HG03439 (cell line): ENCODE measurements at regions not wholly inside any gene's neighbourhood (a gene's known extent, or its start where the extent isn't known, plus 50 kb on each side); places are given as distances from the start of the nearest gene placed in this dataset.
"Not testable (repeated sequence)": the region's sequence is repeated elsewhere in the genome, so short reads cannot be mapped to it uniquely, and the experiment has no call there.

Source experiments
- ATAC-seq: cut with Tn5 transposase; IDR thresholded peaks from one replicate; pipeline ENCODE4 v1.9.1; 2021; ENCODE audit warnings: mild to moderate bottlenecking, moderate library complexity; ENCODE audit not compliant: unreplicated experiment

GRCh38 chr1:181170194-181170593 is 81.7 kb downstream of the IER5 start:
- ATAC-seq: no peak

- no peak for ATAC-seq
Measured at GRCh38 chr1:181172082-181172481, 83.6 kb downstream of the IER5 start.

DNA sequence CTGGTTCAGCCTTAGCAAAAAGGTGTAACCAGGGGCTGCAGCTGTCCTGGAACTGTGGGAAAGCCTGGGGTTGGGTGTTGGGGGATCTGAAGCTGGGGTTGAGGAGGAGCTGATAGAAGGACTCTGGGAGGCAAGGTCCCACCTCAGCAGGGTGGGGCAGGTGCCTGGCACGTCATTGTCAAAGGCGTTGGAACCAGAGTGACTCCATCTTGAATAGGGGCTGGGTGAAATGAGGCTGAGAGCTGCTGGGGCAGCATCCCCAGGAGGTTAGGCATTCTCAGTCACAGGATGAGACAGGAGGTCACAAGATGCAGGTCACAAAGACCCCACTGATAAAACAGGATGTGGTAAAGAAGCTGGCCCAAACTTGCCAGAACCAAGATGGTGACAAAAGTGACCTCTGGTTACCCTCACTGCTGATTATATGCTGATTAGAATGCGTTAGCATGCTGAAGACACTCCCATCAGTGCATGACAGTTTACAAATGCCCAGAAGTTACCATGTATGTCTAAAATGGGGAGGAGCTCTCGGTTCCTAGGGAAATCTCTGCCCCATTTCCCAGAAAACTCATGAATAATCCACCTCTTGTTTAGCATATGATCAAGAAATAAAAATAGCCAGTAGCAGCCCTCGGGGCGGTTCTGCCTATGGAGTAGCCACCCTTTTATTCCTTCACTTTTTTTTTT is 85.4 kb downstream of the IER5 start:
- ATAC-seq: no peak

DNA sequence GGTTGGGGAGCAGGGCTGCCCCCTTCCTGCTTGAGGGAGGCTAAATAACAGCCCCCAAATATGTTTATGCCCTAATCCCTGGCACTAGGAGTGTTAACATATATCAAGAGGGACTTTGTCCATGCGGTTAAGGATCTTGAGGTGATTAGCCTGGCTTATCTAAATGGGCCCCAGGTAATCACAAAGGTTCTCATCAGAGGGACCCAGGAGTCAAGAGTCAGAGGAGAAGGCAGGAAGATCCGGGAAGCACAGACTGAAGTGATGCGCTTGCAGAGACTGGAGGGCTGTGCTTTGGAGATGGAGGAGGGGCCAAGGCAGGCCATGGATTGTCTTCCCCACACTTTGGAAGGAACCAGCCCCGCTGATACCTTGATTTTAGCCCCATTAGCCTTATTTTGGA is 86.4 kb downstream of the IER5 start:
- ATAC-seq: no peak

DNA sequence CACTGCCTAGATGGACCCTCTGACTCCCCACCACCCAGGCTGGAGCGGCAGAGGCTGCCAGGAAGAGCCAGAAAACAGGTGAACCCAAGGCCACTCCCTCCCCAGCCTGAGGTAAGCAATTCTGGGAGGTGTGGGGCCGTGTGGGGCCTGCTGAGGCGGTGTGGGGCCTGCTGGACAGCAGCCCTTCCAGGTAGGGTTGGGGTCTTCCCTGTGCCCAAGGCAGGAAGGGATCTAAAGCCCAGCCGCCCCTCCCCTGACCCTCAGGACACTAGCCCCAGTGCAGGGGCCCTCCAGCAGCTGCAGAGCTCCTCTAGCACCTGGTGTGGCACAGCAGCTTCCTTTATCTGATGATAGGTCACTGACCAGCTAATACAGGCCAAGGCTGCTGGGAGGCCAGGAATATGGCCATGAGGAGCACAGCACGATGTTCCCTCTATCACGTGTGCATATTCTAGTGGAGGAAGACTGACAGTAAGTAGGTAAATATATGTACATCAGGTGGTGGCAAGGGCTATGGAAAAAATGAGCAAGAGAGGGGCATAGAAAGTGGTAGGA is 86.9 kb downstream of the IER5 start:
- ATAC-seq: no peak

DNA sequence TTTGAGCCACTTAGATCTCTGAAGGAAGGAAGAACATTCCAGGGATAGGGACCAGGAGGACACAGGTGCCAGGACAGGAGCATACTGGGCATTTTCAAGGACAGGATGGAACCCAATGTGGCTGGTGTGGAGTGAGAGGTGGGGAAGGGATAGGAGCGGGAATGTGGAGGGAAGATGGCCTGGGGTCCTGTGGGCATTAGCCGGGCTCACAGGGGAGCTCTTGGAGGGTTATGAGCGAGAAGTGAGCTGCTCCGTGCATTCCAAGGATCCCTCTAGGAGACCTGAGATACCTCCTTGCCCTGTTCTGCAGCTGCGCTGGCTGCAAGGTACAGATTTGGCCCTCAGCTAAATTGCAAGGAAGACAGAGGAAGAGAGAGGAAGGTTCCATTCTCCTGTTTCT is 87.5 kb downstream of the IER5 start:
- no peak for ATAC-seq

DNA sequence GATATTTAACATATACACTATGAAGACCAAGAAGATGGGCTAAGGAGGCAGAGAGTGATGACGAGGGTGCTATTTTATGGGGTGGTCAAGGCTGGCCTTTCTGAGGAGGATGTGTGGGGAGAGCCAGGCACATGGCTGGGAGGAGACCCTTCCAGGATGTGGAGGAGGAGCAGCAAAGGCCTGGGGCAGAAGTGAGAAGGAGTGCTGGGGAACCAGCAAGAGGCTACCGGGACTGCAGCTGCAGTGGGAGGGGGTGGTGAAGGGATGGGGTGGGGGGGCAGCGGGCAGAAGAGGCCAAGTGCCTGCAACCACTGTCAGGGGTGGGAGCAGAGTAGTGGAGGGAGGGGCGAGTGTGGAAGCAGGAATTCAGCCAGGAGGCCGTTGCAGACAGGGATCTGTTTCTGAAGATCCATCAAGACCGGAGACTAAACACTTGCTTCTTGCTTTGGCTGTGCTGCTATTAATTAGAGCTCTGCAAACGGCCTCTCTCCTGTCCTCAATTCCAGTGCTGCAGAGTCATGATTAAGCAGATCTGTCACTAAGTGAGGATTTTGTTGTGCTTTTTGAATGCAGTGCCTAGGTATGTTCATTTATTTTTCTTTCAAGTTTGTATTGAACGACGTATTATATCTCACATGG is 89.9 kb downstream of the IER5 start:
- ATAC-seq: no peak

- ATAC-seq: no peak
Measured at GRCh38 chr1:181179279-181179986, 90.9 kb downstream of the IER5 start.

DNA sequence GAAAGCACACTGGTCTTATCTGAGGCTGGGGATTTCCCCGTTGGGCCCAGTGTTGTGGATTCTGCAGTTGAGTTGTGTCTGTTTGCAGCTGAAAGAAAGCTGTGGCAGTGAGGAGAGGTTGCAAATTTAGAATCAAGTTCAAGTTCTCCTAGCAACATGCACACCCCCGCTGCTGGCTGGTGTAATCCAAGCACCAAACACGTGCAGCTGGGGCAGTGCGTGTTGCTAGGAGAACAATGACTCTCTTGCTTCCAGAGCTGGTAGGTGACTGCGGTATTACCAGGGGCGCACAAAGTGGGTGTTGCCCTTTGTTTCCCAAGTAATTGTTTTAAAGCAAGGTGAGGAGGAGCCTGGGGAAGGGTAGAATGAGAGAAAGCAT is 91.5 kb downstream of the IER5 start:
- ATAC-seq: no peak

DNA sequence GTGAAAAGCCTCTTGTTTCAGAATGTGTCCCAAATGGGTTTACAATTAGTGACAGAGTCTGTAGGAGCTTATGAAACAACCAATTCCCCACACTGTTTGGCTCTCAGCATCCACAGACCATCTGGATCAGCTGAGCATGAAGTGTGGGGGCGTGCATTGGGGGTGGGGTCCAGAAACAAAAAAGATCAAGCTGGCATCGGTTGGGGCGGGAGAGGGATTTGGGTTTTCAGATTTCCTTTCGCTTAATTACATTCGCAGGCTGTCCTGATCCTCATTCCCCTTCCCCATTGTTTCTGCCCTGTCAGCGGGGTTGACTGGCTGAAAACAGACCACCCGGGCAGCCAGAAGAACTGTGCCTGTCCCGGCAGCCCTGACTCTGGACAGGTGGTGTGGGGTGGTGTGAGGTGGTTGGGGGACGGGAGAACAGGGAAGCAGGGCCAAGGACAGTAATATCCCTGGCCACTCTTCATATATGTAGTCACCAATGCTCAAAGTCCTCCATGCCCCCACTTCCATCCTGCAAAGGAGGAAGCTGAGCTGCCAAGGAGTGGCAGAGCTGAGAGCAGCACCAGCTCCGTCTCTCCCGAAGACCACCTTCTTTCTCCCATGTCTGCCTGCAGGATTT is 92.0 kb downstream of the IER5 start:
- ATAC-seq: no peak

DNA sequence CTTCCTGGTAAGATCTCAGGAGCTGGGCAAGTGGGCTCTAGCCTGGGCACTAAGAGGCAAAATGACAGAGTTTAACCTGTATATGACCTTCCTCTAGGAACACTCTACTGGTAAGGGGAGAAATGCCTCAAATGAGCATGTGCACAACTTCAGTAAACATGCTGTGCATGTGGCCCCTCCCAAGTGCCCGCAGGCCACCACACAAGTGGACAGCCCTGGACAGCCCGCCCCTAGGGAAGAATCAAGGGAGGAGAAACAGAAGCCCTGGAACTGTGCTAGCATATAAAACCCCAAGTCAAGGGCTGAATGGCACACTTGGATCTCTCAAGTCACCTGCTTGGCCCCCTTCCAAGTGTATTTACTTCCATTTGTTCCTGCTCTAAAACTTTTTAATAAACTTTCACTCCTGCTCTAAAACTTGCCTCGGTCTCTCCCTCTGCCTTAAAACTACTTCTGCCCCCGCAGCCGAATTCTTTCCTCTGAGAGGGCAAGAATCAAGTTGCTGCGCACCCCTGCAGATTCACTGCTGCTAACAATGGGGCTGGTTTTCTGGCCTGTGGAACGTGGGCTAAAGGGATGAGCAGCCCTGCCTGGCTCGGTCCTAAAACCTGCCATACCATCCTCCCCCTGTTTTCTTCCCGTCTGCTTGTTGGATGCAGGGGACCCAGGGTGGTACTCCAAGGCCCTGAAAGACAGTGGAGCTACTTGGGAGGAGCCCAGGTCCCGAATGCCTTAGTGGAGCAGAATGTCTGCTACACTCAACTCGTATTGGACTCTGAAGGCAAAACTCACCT is 93.5 kb downstream of the IER5 start:
- no peak for ATAC-seq

DNA sequence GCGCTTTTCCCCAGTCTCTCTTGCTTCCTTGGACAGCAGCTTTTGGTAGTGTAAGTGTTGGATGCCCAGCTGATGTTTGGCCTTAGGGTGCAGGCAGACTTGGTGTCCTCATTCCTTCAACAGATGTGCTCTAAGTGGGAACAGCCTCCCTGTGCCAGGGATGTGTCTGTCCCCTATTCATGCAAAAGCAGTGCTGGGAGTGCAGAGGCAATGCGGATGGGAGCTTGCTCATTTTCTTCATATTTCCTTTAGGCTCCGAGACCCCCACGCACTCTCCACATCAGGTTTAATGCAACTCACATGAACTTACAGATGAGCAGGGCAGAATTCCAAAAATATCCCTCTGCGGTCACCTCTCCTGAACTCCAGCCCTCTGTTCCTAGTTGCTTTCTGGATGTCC is 96.1 kb downstream of the IER5 start:
- ATAC-seq: no peak

DNA sequence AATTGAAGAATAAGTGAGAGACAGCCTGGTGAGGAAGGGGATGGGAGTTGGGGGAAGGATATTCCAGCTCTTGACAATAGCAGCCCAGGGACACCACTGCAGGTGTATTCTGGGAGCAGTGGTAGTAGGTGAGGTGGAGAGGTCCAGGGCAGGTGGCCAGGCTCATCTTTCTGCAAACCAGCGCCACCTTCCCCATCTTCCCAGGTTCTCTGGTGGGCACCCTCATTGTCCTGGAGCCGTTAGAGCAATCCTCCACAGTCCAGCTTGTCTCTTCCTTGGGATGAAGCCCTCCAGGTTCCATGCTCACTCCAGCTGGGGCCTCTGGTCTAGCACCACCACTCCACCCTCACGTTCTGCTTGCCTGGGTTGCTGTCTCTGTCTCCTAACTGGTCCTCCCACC is 97.0 kb downstream of the IER5 start:
- no peak for ATAC-seq

- ATAC-seq: not testable (repeated sequence)
Measured at GRCh38 chr1:181186133-181186532, 97.6 kb downstream of the IER5 start.

GRCh38 chr1:181187337-181188126 is 99.0 kb downstream of the IER5 start:
- no peak for ATAC-seq

DNA sequence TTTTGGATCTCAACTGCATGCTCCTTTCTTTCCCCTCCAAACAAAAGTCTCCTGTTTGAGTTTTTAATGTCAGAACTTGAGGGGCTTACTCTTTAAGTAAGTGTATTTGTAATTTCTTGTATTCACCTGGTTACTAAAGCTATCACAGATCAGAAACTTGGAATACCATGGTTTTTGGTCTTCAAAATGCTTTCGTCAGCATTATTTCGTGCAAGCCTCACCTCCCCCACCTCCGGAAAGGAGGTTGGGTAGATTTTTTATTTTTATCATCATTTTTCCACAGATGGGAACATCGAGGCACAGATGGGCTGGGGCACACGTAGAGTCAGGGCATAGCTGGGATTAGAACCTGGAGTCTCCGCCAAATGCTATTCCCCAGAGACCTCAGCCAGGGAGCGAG is 100.7 kb downstream of the IER5 start:
- ATAC-seq: no peak

DNA sequence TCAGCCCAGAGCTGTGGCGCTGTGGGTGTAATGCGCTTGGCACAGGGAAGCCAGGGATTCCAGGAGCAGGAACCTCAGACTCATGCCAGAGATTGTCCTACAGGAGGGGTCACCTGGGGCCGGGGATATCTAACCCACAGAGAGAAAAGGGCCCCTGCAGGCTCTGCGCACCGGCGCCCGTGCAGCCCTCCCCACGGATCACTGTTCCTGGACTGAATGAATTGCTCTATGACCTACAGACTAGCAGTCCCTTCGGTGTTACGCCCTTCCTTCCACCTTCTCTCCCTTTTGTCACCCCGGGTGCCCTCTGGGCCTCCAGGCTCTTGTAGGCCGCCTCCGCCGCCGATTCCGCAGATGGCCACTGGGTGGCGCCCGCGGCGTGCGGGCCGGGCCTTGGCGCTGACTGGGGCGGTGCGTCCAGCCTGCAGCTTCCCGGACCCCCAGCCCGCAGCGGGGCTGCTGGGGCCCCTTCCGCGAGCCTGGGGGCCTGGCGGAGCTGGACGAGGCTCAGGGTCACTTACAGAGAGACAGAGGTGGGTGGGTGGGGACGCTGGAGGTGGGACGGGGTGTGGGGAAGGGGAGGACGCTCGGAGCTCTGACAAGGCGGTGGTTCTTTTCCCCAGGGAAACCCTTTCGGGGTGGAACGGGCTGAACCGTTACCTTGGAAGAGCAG is 101.3 kb downstream of the IER5 start:
- no peak for ATAC-seq

- ATAC-seq: no peak
Measured at GRCh38 chr1:181190364-181191035, 102.0 kb downstream of the IER5 start.

GRCh38 chr1:181191494-181192040 is 103.1 kb downstream of the IER5 start:
- no peak for ATAC-seq
